ENCODE measurements at regions not wholly inside any gene's neighbourhood (a gene's known extent, or its start where the extent isn't known, plus 50 kb on each side); places are given as distances from the start of the nearest gene placed in this dataset.

- TF ChIP-seq CTCF (IDR thresholded peaks at IDR 0.05) = no peak
- no peak for TF ChIP-seq EZH2 (IDR thresholded peaks at IDR 0.05)
- no peak for TF ChIP-seq EZH2phosphoT487 (IDR thresholded peaks at IDR 0.05)
These were observed 82.3 kb upstream of the KCNK12 start for GRCh38 chr2:47653036-47653435.

Data from neural progenitor cell (in vitro differentiated cells).